ENCODE measurements at regions not wholly inside any gene's neighbourhood (a gene's known extent, or its start where the extent isn't known, plus 50 kb on each side); places are given as distances from the start of the nearest gene placed in this dataset.

- no peaks in the 10 kb centered on the region for H4K20me1 ChIP-seq (ENCODE audit: insufficient read depth, low read length)
These were observed 480.8 kb downstream of the XIRP2 start for GRCh38 chr2:167369083-167369482.

GRCh38 chr2:167368371-167368770 lies 480.1 kb downstream of the XIRP2 start:
- TF ChIP-seq EZH2phosphoT487 (IDR thresholded peaks at IDR 0.05; ENCODE audit: low read length) (no peak), CTCF (IDR thresholded peaks at IDR 0.05; ENCODE audit: low read length) (no peak), EZH2 (optimal IDR thresholded peaks at IDR 0.05; ENCODE audit: low read depth, low read length) (no peak)
- Histone ChIP-seq H3K4me3 (ENCODE audit: low read length) (no peak overlapping the region), H3K9me3 (replicated peaks; ENCODE audit: insufficient read depth, low read length) (no peaks in the 10 kb centered on the region), H3K36me3 (replicated peaks; ENCODE audit: insufficient read depth, low read length) (no peaks in the 10 kb centered on the region), H3K79me2 (ENCODE audit: low read length) (no peaks in the 10 kb centered on the region), H3K4me1 (ENCODE audit: low read length) (no peaks in the 10 kb centered on the region), H3K4me2 (ENCODE audit: low read depth, low read length) (no peak overlapping the region), H3F3A (ENCODE audit: insufficient read depth, low read length) (no peaks in the 10 kb centered on the region), H2AFZ (ENCODE audit: low read length) (no peak overlapping the region), H3K27me3 (replicated peaks; ENCODE audit: insufficient read depth, low read length) (no peaks in the 10 kb centered on the region), H3K9ac (ENCODE audit: low read length) (no peak overlapping the region), H3K9me2 (replicated peaks; ENCODE audit: insufficient read depth, low read length) (no peaks in the 10 kb centered on the region), H4K20me1 (ENCODE audit: insufficient read depth, low read length) (no peaks in the 10 kb centered on the region), H3K27ac (ENCODE audit: low read length) (no peak overlapping the region)
- no peak for DNase-seq

More at GRCh38 chr2:167369083-167369482, 480.8 kb downstream of the XIRP2 start:
- no peak overlapping the region for H3K9ac ChIP-seq (ENCODE audit: low read length)
- H3K27ac ChIP-seq (ENCODE audit: low read length) = no peak overlapping the region
- H3K4me3 ChIP-seq (ENCODE audit: low read length) = no peak overlapping the region
- TF ChIP-seq CTCF (IDR thresholded peaks at IDR 0.05; ENCODE audit: low read length) = no peak
- no peak for TF ChIP-seq EZH2 (optimal IDR thresholded peaks at IDR 0.05; ENCODE audit: low read depth, low read length)
- TF ChIP-seq EZH2phosphoT487 (IDR thresholded peaks at IDR 0.05; ENCODE audit: low read length) = no peak
- no peaks in the 10 kb centered on the region for H3K9me3 ChIP-seq (replicated peaks; ENCODE audit: insufficient read depth, low read length)
- H3K9me2 ChIP-seq (replicated peaks; ENCODE audit: insufficient read depth, low read length) = no peaks in the 10 kb centered on the region
- no peaks in the 10 kb centered on the region for H3K36me3 ChIP-seq (replicated peaks; ENCODE audit: insufficient read depth, low read length)
- no peaks in the 10 kb centered on the region for H3K79me2 ChIP-seq (ENCODE audit: low read length)
- DNase-seq = no peak
- H3K4me2 ChIP-seq (ENCODE audit: low read depth, low read length) = no peak overlapping the region
- H3K4me1 ChIP-seq (ENCODE audit: low read length) = no peaks in the 10 kb centered on the region
- H2AFZ ChIP-seq (ENCODE audit: low read length) = no peak overlapping the region
- no peaks in the 10 kb centered on the region for H3F3A ChIP-seq (ENCODE audit: insufficient read depth, low read length)
- no peaks in the 10 kb centered on the region for H3K27me3 ChIP-seq (replicated peaks; ENCODE audit: insufficient read depth, low read length)

GRCh38 chr2:167365216-167365615 lies 476.9 kb downstream of the XIRP2 start:
- no peak overlapping the region for H3K4me3 ChIP-seq (ENCODE audit: low read length)
- no peaks in the 10 kb centered on the region for H3K9me2 ChIP-seq (replicated peaks; ENCODE audit: insufficient read depth, low read length)
- no peaks in the 10 kb centered on the region for H4K20me1 ChIP-seq (ENCODE audit: insufficient read depth, low read length)
- H3K36me3 ChIP-seq (replicated peaks; ENCODE audit: insufficient read depth, low read length) = no peaks in the 10 kb centered on the region
- no peaks in the 10 kb centered on the region for H3K27me3 ChIP-seq (replicated peaks; ENCODE audit: insufficient read depth, low read length)
- DNase-seq = no peak
- no peaks in the 10 kb centered on the region for H3K79me2 ChIP-seq (ENCODE audit: low read length)
- H3K9ac ChIP-seq (ENCODE audit: low read length) = no peak overlapping the region
- no peaks in the 10 kb centered on the region for H3K9me3 ChIP-seq (replicated peaks; ENCODE audit: insufficient read depth, low read length)
- no peaks in the 10 kb centered on the region for H3K4me1 ChIP-seq (ENCODE audit: low read length)
- H2AFZ ChIP-seq (ENCODE audit: low read length) = no peak overlapping the region
- H3F3A ChIP-seq (ENCODE audit: insufficient read depth, low read length) = no peaks in the 10 kb centered on the region
- TF ChIP-seq EZH2phosphoT487 (IDR thresholded peaks at IDR 0.05; ENCODE audit: low read length) (no peak), CTCF (IDR thresholded peaks at IDR 0.05; ENCODE audit: low read length) (no peak), EZH2 (optimal IDR thresholded peaks at IDR 0.05; ENCODE audit: low read depth, low read length) (no peak)
- H3K4me2 ChIP-seq (ENCODE audit: low read depth, low read length) = no peak overlapping the region
- no peak overlapping the region for H3K27ac ChIP-seq (ENCODE audit: low read length)

Data from MM.1S (cell line).